SK-N-SH treated with all-trans-retinoic acid at 6 μM for 48 hours (cell line): ENCODE measurements at regions not wholly inside any gene's neighbourhood (a gene's known extent, or its start where the extent isn't known, plus 50 kb on each side); places are given as distances from the start of the nearest gene placed in this dataset.

Experiments used
- ATAC-seq: fragments of 200-7000 bp; cut with Tn5 transposase; 3 replicates; pipeline ENCODE4 v1.9.1; 2020; ENCODE audit warnings: mild to moderate bottlenecking, moderate library complexity
- ARNTL ChIP-seq: fragments of 450-650 bp; formaldehyde crosslinking; IDR thresholded peaks from 2 replicates; pipeline ENCODE4 v1.5.0; 2020; ENCODE audit warnings: low read depth, mild to moderate bottlenecking, moderate library complexity, borderline replicate concordance
- BACH2 ChIP-seq: fragments of 250-450 bp; sonication (Bioruptor Pico); IDR thresholded peaks from 2 replicates; pipeline ENCODE4 v1.9.0; 2021; ENCODE audit warnings: mild to moderate bottlenecking, borderline replicate concordance
- CSDC2 ChIP-seq: fragments of 250-450 bp; sonication (Bioruptor Pico); IDR thresholded peaks from 2 replicates; pipeline ENCODE4 v1.5.0; 2020; ENCODE audit warnings: mild to moderate bottlenecking, moderate library complexity
- ESRRG ChIP-seq: fragments of 250-450 bp; sonication (Bioruptor Pico); IDR thresholded peaks from 2 replicates; pipeline ENCODE4 v1.6.1; 2021; ENCODE audit warnings: mild to moderate bottlenecking
- ISL1 ChIP-seq: fragments of 250-450 bp; sonication (Bioruptor Pico); IDR thresholded peaks from 2 replicates; pipeline ENCODE4 v2.1.2; 2022; ENCODE audit warnings: mild to moderate bottlenecking, moderate library complexity
- OSR1 ChIP-seq: fragments of 250-450 bp; sonication (Bioruptor Pico); IDR thresholded peaks from 2 replicates; pipeline ENCODE4 v1.8.0; 2022; ENCODE audit warnings: moderate library complexity, mild to moderate bottlenecking, inconsistent platforms
- SNAI2 ChIP-seq: fragments of 250-450 bp; sonication (Bioruptor Pico); IDR thresholded peaks from 2 replicates; pipeline ENCODE4 v1.5.0; 2020; ENCODE audit warnings: mild to moderate bottlenecking, moderate library complexity
- TCF4 ChIP-seq: fragments of 250-450 bp; sonication (Bioruptor Pico); IDR thresholded peaks from 2 replicates; pipeline ENCODE4 v1.8.0; 2021; ENCODE audit warnings: mild to moderate bottlenecking, moderate library complexity, borderline replicate concordance
- ZC3H10 ChIP-seq: fragments of 250-450 bp; sonication (Bioruptor Pico); IDR thresholded peaks from 2 replicates; pipeline ENCODE4 v1.5.1; 2021; ENCODE audit warnings: mild to moderate bottlenecking, moderate library complexity
- ZFP3 ChIP-seq: fragments of 250-450 bp; sonication (Bioruptor Pico); IDR thresholded peaks from 2 replicates; pipeline ENCODE4 v1.5.0; 2020; ENCODE audit warnings: mild to moderate bottlenecking, moderate library complexity
- ZFP30 ChIP-seq: fragments of 450-650 bp; formaldehyde crosslinking; IDR thresholded peaks from 2 replicates; pipeline ENCODE4 v1.5.0; 2022; ENCODE audit warnings: mild to moderate bottlenecking, moderate library complexity
- ZNF565 ChIP-seq: fragments of 450-650 bp; formaldehyde crosslinking; conservative IDR thresholded peaks from 2 replicates; pipeline ENCODE4 v1.5.0; 2020; ENCODE audit warnings: low read depth, mild to moderate bottlenecking, moderate library complexity
- ZNF70 ChIP-seq: fragments of 450-650 bp; formaldehyde crosslinking; IDR thresholded peaks from 2 replicates; pipeline ENCODE4 v1.5.0; 2020; ENCODE audit warnings: mild to moderate bottlenecking, moderate library complexity
- ZNF8 ChIP-seq: fragments of 450-650 bp; formaldehyde crosslinking; IDR thresholded peaks from 2 replicates; pipeline ENCODE4 v1.5.0; 2020; ENCODE audit warnings: mild to moderate bottlenecking, moderate library complexity
- TF ChIP-seq, protein P1 (sequence below): fragments of 250-450 bp; sonication (Bioruptor Pico); IDR thresholded peaks from 2 replicates; pipeline ENCODE4 v1.8.0; 2021; ENCODE audit warnings: low read depth, mild to moderate bottlenecking, moderate library complexity, borderline replicate concordance
- TF ChIP-seq, protein P2 (sequence below): fragments of 250-450 bp; sonication (Bioruptor Pico); IDR thresholded peaks from 2 replicates; pipeline ENCODE4 v1.8.0; 2020; ENCODE audit warnings: mild to moderate bottlenecking, moderate library complexity, borderline replicate concordance
- TF ChIP-seq, protein P3 (sequence below): fragments of 250-450 bp; sonication (Bioruptor Pico); IDR thresholded peaks from 2 replicates; pipeline ENCODE4 v1.5.1; 2021; ENCODE audit warnings: mild to moderate bottlenecking, moderate library complexity
- TF ChIP-seq, protein P4 (sequence below): fragments of 250-450 bp; sonication (Bioruptor Pico); IDR thresholded peaks from 2 replicates; pipeline ENCODE4 v1.5.0; 2020; ENCODE audit warnings: mild to moderate bottlenecking, moderate library complexity
- TF ChIP-seq, protein P5 (sequence below): fragments of 250-450 bp; sonication (Bioruptor Pico); IDR thresholded peaks from 2 replicates; pipeline ENCODE4 v1.5.1; 2020; ENCODE audit warnings: low read depth, mild to moderate bottlenecking, moderate library complexity

DNA sequence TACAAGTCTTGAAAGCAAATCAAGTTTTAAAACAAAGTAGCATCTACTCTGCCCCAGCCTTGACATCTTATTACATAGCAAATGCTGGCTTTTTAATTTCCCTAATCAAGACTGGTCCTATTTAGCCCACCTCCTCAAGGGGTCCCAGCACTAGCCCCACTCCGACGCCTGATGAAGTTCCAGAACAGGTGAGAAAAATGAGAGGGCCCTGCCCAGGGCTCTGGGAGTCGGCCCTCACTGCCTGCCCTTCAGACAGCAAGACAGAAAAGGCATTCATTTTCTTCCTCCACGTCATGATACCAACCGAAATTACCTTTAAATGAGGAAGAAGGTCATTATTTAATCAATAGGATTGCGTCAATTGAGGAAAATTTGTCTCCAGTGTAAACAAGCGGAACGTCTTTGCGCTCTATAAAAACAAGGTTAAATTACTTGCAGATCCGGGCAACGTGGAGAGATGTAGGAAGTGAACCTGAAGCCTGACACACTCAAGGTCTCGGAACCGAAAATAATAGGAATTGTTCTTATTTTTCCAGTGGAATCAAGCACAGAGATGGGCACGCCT is 170.6 kb upstream of the PKDCC start:
- TF ChIP-seq, protein P1, sequence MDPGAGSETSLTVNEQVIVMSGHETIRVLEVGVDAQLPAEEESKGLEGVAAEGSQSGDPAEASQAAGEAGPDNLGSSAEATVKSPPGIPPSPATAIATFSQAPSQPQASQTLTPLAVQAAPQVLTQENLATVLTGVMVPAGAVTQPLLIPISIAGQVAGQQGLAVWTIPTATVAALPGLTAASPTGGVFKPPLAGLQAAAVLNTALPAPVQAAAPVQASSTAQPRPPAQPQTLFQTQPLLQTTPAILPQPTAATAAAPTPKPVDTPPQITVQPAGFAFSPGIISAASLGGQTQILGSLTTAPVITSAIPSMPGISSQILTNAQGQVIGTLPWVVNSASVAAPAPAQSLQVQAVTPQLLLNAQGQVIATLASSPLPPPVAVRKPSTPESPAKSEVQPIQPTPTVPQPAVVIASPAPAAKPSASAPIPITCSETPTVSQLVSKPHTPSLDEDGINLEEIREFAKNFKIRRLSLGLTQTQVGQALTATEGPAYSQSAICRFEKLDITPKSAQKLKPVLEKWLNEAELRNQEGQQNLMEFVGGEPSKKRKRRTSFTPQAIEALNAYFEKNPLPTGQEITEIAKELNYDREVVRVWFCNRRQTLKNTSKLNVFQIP (CRISPR knock-in tag), result no peak
- TF ChIP-seq SNAI2 (no peak), OSR1 (CRISPR knock-in tag) (no peak), ZNF8 (CRISPR knock-in tag) (no peak), BACH2 (CRISPR knock-in tag) (no peak), CSDC2 (CRISPR knock-in tag) (no peak), ISL1 (CRISPR knock-in tag) (no peak), ZNF565 (CRISPR knock-in tag) (no peak)
- TF ChIP-seq, protein P2, sequence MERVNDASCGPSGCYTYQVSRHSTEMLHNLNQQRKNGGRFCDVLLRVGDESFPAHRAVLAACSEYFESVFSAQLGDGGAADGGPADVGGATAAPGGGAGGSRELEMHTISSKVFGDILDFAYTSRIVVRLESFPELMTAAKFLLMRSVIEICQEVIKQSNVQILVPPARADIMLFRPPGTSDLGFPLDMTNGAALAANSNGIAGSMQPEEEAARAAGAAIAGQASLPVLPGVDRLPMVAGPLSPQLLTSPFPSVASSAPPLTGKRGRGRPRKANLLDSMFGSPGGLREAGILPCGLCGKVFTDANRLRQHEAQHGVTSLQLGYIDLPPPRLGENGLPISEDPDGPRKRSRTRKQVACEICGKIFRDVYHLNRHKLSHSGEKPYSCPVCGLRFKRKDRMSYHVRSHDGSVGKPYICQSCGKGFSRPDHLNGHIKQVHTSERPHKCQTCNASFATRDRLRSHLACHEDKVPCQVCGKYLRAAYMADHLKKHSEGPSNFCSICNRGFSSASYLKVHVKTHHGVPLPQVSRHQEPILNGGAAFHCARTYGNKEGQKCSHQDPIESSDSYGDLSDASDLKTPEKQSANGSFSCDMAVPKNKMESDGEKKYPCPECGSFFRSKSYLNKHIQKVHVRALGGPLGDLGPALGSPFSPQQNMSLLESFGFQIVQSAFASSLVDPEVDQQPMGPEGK (CRISPR knock-in tag), result no peak
- TF ChIP-seq, protein P3, sequence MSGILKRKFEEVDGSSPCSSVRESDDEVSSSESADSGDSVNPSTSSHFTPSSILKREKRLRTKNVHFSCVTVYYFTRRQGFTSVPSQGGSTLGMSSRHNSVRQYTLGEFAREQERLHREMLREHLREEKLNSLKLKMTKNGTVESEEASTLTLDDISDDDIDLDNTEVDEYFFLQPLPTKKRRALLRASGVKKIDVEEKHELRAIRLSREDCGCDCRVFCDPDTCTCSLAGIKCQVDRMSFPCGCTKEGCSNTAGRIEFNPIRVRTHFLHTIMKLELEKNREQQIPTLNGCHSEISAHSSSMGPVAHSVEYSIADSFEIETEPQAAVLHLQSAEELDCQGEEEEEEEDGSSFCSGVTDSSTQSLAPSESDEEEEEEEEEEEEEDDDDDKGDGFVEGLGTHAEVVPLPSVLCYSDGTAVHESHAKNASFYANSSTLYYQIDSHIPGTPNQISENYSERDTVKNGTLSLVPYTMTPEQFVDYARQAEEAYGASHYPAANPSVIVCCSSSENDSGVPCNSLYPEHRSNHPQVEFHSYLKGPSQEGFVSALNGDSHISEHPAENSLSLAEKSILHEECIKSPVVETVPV (CRISPR knock-in tag), result no peak
- TF ChIP-seq, protein P4, sequence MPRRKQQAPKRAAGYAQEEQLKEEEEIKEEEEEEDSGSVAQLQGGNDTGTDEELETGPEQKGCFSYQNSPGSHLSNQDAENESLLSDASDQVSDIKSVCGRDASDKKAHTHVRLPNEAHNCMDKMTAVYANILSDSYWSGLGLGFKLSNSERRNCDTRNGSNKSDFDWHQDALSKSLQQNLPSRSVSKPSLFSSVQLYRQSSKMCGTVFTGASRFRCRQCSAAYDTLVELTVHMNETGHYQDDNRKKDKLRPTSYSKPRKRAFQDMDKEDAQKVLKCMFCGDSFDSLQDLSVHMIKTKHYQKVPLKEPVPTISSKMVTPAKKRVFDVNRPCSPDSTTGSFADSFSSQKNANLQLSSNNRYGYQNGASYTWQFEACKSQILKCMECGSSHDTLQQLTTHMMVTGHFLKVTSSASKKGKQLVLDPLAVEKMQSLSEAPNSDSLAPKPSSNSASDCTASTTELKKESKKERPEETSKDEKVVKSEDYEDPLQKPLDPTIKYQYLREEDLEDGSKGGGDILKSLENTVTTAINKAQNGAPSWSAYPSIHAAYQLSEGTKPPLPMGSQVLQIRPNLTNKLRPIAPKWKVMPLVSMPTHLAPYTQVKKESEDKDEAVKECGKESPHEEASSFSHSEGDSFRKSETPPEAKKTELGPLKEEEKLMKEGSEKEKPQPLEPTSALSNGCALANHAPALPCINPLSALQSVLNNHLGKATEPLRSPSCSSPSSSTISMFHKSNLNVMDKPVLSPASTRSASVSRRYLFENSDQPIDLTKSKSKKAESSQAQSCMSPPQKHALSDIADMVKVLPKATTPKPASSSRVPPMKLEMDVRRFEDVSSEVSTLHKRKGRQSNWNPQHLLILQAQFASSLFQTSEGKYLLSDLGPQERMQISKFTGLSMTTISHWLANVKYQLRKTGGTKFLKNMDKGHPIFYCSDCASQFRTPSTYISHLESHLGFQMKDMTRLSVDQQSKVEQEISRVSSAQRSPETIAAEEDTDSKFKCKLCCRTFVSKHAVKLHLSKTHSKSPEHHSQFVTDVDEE (CRISPR knock-in tag), result no peak
- TF ChIP-seq, protein P5, sequence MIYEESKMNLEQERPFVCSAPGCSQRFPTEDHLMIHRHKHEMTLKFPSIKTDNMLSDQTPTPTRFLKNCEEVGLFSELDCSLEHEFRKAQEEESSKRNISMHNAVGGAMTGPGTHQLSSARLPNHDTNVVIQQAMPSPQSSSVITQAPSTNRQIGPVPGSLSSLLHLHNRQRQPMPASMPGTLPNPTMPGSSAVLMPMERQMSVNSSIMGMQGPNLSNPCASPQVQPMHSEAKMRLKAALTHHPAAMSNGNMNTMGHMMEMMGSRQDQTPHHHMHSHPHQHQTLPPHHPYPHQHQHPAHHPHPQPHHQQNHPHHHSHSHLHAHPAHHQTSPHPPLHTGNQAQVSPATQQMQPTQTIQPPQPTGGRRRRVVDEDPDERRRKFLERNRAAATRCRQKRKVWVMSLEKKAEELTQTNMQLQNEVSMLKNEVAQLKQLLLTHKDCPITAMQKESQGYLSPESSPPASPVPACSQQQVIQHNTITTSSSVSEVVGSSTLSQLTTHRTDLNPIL (CRISPR knock-in tag), result no peak
- ATAC-seq, result no peak

DNA sequence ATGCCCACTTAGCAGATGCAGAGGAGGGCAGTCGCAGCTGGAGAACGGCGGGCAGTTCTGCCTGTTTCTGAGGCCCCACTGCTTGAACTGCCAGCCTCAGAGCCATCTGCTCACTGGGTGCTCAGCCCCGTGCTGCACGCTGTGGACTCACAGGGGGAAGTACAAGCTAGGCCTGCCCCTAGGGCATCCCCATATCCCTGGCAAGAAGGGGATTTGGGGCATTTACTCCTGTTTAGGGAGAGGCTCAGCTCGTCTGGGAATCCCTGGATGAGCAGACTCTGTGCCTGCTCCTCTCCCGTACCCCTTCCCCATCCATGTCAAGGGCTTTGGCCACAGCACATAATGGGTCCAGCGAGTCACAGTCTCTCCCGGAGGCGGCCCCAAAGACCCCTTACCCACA is 169.8 kb upstream of the PKDCC start:
- ATAC-seq, result no peak
- no peak for TF ChIP-seq ISL1 (CRISPR knock-in tag)
- TF ChIP-seq ZNF565 (CRISPR knock-in tag), result no peak
- TF ChIP-seq, protein P1 (CRISPR knock-in tag), result no peak
- TF ChIP-seq, protein P3 (CRISPR knock-in tag), result no peak
- no peak for TF ChIP-seq CSDC2 (CRISPR knock-in tag)
- TF ChIP-seq, protein P4 (CRISPR knock-in tag), result no peak
- no peak for TF ChIP-seq ZFP3 (CRISPR knock-in tag)
- no peak for TF ChIP-seq ZFP30 (CRISPR knock-in tag)
- TF ChIP-seq ARNTL (CRISPR knock-in tag), result no peak
- TF ChIP-seq TCF4 (CRISPR knock-in tag), result no peak
- no peak for TF ChIP-seq ZC3H10
- no peak for TF ChIP-seq ESRRG (CRISPR knock-in tag)
- no peak for TF ChIP-seq ZNF70 (CRISPR knock-in tag)
- TF ChIP-seq, all 23 proteins: peak for 0
